ENCODE measurements at regions not wholly inside any gene's neighbourhood (a gene's known extent, or its start where the extent isn't known, plus 50 kb on each side); places are given as distances from the start of the nearest gene placed in this dataset.

DNA sequence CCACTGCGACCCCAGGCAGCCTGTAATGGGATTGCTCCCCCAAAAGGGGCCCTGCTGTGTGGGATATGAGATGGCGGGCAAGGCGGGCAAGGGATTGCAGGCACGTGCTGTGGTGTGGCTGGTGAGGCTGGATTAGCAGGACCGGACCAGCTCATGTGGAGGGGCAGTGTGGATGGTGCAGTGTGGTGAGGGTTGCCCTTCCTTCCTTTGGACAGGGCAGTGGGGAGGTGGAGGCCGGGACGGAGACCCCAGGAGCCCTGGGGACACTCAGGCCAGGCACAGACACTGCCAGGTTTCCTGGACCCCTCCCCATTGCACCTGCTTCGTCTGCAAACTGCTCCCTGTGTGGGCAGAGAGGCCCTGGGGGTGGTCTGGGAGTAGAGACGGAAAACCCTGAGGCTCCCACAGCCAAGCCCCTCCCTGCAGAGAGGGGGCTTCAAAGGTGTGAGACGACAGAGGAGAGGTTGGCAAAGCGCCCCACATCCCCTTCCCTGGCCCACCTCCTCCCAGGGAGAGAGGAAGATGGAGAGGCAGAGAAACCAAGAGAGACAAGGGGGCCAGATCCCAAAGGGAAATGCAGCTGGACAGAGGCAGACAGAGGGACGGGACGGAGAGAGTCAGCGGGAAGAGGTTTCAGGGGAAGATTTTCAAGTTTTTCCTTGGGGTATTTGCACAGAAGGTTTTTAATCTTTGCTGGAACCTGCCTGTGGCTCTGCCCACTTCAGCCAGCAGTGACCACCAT, 89.2 kb downstream of the MICALL2 start:
- Histone ChIP-seq H3K36me3 (ENCODE audit: control insufficient read depth in 1 of 2, insufficient read depth in 2 of 2, low read length in 2 of 2) (no peaks in the 10 kb centered on the region), H3K79me2 (ENCODE audit: control insufficient read depth, insufficient read depth, low read length, poor library complexity) (no peaks in the 10 kb centered on the region), H3K4me1 (ENCODE audit: control insufficient read depth in 1 of 2, insufficient read depth in 2 of 2, low read length in 2 of 2) (peaks cover 0 to 2% of the 10 kb centered on the region in 2 experiments), H3K27ac (ENCODE audit: low read depth, low read length) (no peak overlapping the region), H3K23ac (ENCODE audit: low read length) (no peak overlapping the region), H3K9me3 (ENCODE audit: insufficient read depth, low read depth, low read length) (peaks cover 7% of the 10 kb centered on the region), H2BK5ac (ENCODE audit: low read depth, low read length, poor library complexity) (no peak overlapping the region), H4K12ac (ENCODE audit: low read depth, low read length) (no peak overlapping the region), H3K9ac (ENCODE audit: low read length) (no peak overlapping the region), H3K79me1 (ENCODE audit: low read length) (no peaks in the 10 kb centered on the region), H3K4me3 (ENCODE audit: low read depth, low read length) (peak overlapping the region; percentile 13), H2BK12ac (ENCODE audit: low read length) (no peak overlapping the region), H3K27me3 (ENCODE audit: insufficient read depth, low read length) (peaks cover 2% of the 10 kb centered on the region), H2AK5ac (ENCODE audit: low read length) (no peak overlapping the region), H3K4ac (ENCODE audit: low read depth, low read length) (no peak overlapping the region), H3K18ac (ENCODE audit: low read length) (no peak overlapping the region), H4K91ac (ENCODE audit: low read depth, low read length) (no peak overlapping the region), H2BK120ac (ENCODE audit: insufficient read depth, low read length, poor library complexity) (no peak overlapping the region), H3K4me2 (ENCODE audit: low read length) (no peak overlapping the region), H2AFZ (ENCODE audit: insufficient read depth, low read length, poor library complexity) (no peak overlapping the region), H3K14ac (ENCODE audit: low read length) (no peak overlapping the region), H4K8ac (ENCODE audit: low read depth, low read length) (no peak overlapping the region)
- no peak for DNase-seq
- no CpG with 5 or more reads among the region's 14 CpGs for WGBS (ENCODE audit: extremely low coverage, insufficient coverage, insufficient read length)

DNA sequence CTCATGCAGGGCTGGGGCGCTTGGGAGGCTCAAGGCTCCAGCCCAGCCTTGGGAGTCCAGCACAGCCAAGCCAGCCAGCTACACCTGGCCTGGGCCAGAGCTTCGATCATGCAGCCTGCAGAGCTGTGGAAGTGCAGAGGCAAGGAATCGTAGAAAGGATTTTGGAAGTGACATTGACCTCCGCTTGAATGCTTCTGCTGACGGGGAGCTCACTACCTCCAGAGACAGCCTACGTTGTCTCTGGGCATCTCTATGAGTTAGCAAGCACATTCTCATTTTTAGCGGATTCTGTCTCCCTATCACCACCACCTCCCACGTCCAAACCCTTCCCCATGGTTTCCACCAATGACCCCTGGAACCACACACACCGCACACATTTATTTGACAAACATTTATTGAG, 88.5 kb downstream of the MICALL2 start:
- Histone ChIP-seq H3K4me1 (ENCODE audit: control insufficient read depth in 1 of 2, insufficient read depth in 2 of 2, low read length in 2 of 2) (peaks cover 0 to 2% of the 10 kb centered on the region in 2 experiments), H3K36me3 (ENCODE audit: control insufficient read depth in 1 of 2, insufficient read depth in 2 of 2, low read length in 2 of 2) (no peaks in the 10 kb centered on the region), H2BK120ac (ENCODE audit: insufficient read depth, low read length, poor library complexity) (no peak overlapping the region), H3K23ac (ENCODE audit: low read length) (no peak overlapping the region), H3K18ac (ENCODE audit: low read length) (no peak overlapping the region), H3K79me1 (ENCODE audit: low read length) (no peaks in the 10 kb centered on the region), H4K12ac (ENCODE audit: low read depth, low read length) (no peak overlapping the region), H3K14ac (ENCODE audit: low read length) (no peak overlapping the region), H3K9me3 (ENCODE audit: insufficient read depth, low read depth, low read length) (peaks cover 7% of the 10 kb centered on the region), H2BK5ac (ENCODE audit: low read depth, low read length, poor library complexity) (no peak overlapping the region), H2BK12ac (ENCODE audit: low read length) (no peak overlapping the region), H3K9ac (ENCODE audit: low read length) (no peak overlapping the region), H4K91ac (ENCODE audit: low read depth, low read length) (no peak overlapping the region), H2AK5ac (ENCODE audit: low read length) (no peak overlapping the region), H3K4me2 (ENCODE audit: low read length) (no peak overlapping the region), H3K4me3 (ENCODE audit: low read depth, low read length) (no peak overlapping the region), H3K27me3 (ENCODE audit: insufficient read depth, low read length) (peaks cover 2% of the 10 kb centered on the region), H3K4ac (ENCODE audit: low read depth, low read length) (no peak overlapping the region), H4K8ac (ENCODE audit: low read depth, low read length) (no peak overlapping the region), H3K27ac (ENCODE audit: low read depth, low read length) (no peak overlapping the region), H2AFZ (ENCODE audit: insufficient read depth, low read length, poor library complexity) (no peak overlapping the region), H3K79me2 (ENCODE audit: control insufficient read depth, insufficient read depth, low read length, poor library complexity) (no peaks in the 10 kb centered on the region)
- DNase-seq, result no peak
- no CpG with 5 or more reads among the region's 9 CpGs for WGBS (ENCODE audit: extremely low coverage, insufficient coverage, insufficient read length)

DNA sequence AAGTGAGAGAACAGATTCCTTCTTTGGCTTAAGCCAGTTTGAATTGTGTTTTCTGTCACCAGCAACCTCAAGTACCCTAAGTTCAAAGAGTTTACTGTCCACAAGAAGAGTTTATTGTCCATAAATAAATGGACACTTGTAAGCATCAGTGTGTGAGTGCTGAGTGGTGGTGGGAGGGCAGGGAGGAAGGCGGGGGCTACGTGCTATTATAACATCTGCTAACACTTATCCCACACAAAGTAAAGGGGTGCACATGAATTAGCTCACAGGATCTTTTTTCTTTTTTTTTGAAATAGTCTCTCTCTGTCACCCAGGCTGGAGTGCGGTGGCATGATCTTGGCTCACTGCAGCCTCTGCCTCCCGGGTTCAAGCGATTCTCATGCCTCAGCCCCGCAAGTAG, 87.2 kb downstream of the MICALL2 start:
- Histone ChIP-seq H3K18ac (ENCODE audit: low read length) (no peak overlapping the region), H2BK12ac (ENCODE audit: low read length) (no peak overlapping the region), H3K27ac (ENCODE audit: low read depth, low read length) (no peak overlapping the region), H4K8ac (ENCODE audit: low read depth, low read length) (no peak overlapping the region), H3K27me3 (ENCODE audit: insufficient read depth, low read length) (peaks cover 2% of the 10 kb centered on the region), H4K12ac (ENCODE audit: low read depth, low read length) (no peak overlapping the region), H3K79me2 (ENCODE audit: control insufficient read depth, insufficient read depth, low read length, poor library complexity) (no peaks in the 10 kb centered on the region), H3K14ac (ENCODE audit: low read length) (no peak overlapping the region), H3K4me1 (ENCODE audit: control insufficient read depth in 1 of 2, insufficient read depth in 2 of 2, low read length in 2 of 2) (peaks cover 0 to 2% of the 10 kb centered on the region in 2 experiments), H2AK5ac (ENCODE audit: low read length) (no peak overlapping the region), H3K4me3 (ENCODE audit: low read depth, low read length) (no peak overlapping the region), H3K9ac (ENCODE audit: low read length) (no peak overlapping the region), H3K4ac (ENCODE audit: low read depth, low read length) (no peak overlapping the region), H4K91ac (ENCODE audit: low read depth, low read length) (no peak overlapping the region), H3K4me2 (ENCODE audit: low read length) (no peak overlapping the region), H3K36me3 (ENCODE audit: control insufficient read depth in 1 of 2, insufficient read depth in 2 of 2, low read length in 2 of 2) (no peaks in the 10 kb centered on the region), H2BK120ac (ENCODE audit: insufficient read depth, low read length, poor library complexity) (no peak overlapping the region), H3K79me1 (ENCODE audit: low read length) (no peaks in the 10 kb centered on the region), H3K23ac (ENCODE audit: low read length) (no peak overlapping the region), H2AFZ (ENCODE audit: insufficient read depth, low read length, poor library complexity) (no peak overlapping the region), H3K9me3 (ENCODE audit: insufficient read depth, low read depth, low read length) (peaks cover 5% of the 10 kb centered on the region), H2BK5ac (ENCODE audit: low read depth, low read length, poor library complexity) (no peak overlapping the region)
- no peak for DNase-seq
- WGBS (ENCODE audit: extremely low coverage, insufficient coverage, insufficient read length), result no CpG with 5 or more reads among the region's 6 CpGs

DNA sequence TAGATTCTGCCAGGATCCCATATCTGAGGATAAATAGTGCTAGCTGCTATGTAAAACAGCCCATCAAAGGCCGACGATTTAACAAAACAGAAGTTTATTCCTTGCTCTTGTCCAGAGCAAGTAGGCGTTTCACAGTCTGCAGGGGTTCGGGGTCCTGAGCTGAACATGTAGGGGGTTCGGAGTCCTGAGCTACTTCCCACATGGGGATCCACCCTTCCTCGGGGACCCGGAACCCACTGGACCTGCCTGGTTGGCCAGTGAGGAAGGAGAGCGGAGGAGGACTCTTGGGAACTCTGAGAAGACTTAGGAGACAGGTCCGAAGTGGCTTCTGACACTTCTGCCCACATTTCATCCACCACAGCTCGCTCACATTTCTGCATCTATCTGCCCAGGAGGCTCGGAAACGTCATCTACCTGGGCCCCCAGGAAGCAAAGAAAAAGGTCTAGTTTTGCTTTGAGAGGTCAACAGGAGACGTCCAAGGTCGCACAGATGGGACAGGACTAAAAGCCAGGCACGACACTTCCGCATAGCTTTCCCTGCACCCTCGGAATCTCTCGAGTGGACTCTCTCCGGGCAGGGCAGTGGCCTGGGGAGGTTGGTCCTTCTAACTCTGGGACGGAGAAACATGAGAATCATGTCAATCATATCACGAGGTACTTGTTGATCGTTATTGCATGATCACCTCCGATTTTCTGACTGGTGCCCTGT, 86.4 kb downstream of the MICALL2 start:
- H2BK5ac ChIP-seq (ENCODE audit: low read depth, low read length, poor library complexity), result no peak overlapping the region
- no peak overlapping the region for H2BK120ac ChIP-seq (ENCODE audit: insufficient read depth, low read length, poor library complexity)
- no peak overlapping the region for H3K9ac ChIP-seq (ENCODE audit: low read length)
- no peak overlapping the region for H2BK12ac ChIP-seq (ENCODE audit: low read length)
- no peak overlapping the region for H4K12ac ChIP-seq (ENCODE audit: low read depth, low read length)
- WGBS (ENCODE audit: extremely low coverage, insufficient coverage, insufficient read length), result no CpG with 5 or more reads among the region's 23 CpGs
- peaks cover 0 to 2% of the 10 kb centered on the region in 2 experiments for H3K4me1 ChIP-seq (ENCODE audit: control insufficient read depth in 1 of 2, insufficient read depth in 2 of 2, low read length in 2 of 2)
- no peak overlapping the region for H3K18ac ChIP-seq (ENCODE audit: low read length)
- H3K36me3 ChIP-seq (ENCODE audit: control insufficient read depth in 1 of 2, insufficient read depth in 2 of 2, low read length in 2 of 2), result no peaks in the 10 kb centered on the region
- no peak overlapping the region for H3K4me3 ChIP-seq (ENCODE audit: low read depth, low read length)
- no peak overlapping the region for H3K27ac ChIP-seq (ENCODE audit: low read depth, low read length)
- H3K79me1 ChIP-seq (ENCODE audit: low read length), result no peaks in the 10 kb centered on the region
- H2AK5ac ChIP-seq (ENCODE audit: low read length), result no peak overlapping the region
- no peak overlapping the region for H3K4me2 ChIP-seq (ENCODE audit: low read length)
- H4K91ac ChIP-seq (ENCODE audit: low read depth, low read length), result no peak overlapping the region
- H3K23ac ChIP-seq (ENCODE audit: low read length), result no peak overlapping the region
- H2AFZ ChIP-seq (ENCODE audit: insufficient read depth, low read length, poor library complexity), result no peak overlapping the region
- H4K8ac ChIP-seq (ENCODE audit: low read depth, low read length), result no peak overlapping the region
- no peak for DNase-seq
- H3K79me2 ChIP-seq (ENCODE audit: control insufficient read depth, insufficient read depth, low read length, poor library complexity), result no peaks in the 10 kb centered on the region
- no peak overlapping the region for H3K4ac ChIP-seq (ENCODE audit: low read depth, low read length)
- peaks cover 2% of the 10 kb centered on the region for H3K27me3 ChIP-seq (ENCODE audit: insufficient read depth, low read length)
- peaks cover 5% of the 10 kb centered on the region for H3K9me3 ChIP-seq (ENCODE audit: insufficient read depth, low read depth, low read length)
- H3K14ac ChIP-seq (ENCODE audit: low read length), result no peak overlapping the region

Data from trophoblast cell (in vitro differentiated cells and primary cell).